Fibroblast of lung (primary cell): ENCODE measurements at regions not wholly inside any gene's neighbourhood (a gene's known extent, or its start where the extent isn't known, plus 50 kb on each side); places are given as distances from the start of the nearest gene placed in this dataset.

Source experiments
- EZH2 ChIP-seq: IDR thresholded peaks from 2 replicates; pipeline ENCODE4 v1.5.1; 2012; ENCODE audit warnings: low read length, control low read depth, mild to moderate bottlenecking; ENCODE audit errors: missing control alignments
- TF ChIP-seq, protein P1 (sequence below), 2 donors: IDR thresholded peaks in 1 of 2; conservative IDR thresholded peaks in 1 of 2; 1 replicate in 1 of 2; 2 replicates in 1 of 2; pipeline ENCODE4 v1.5.1; 2011 to 2012; ENCODE audit warnings: low read length in 2 of 2, control low read depth in 1 of 2, inconsistent platforms in 1 of 2, low read depth in 1 of 2, mild to moderate bottlenecking in 1 of 2

- TF ChIP-seq, protein P1, sequence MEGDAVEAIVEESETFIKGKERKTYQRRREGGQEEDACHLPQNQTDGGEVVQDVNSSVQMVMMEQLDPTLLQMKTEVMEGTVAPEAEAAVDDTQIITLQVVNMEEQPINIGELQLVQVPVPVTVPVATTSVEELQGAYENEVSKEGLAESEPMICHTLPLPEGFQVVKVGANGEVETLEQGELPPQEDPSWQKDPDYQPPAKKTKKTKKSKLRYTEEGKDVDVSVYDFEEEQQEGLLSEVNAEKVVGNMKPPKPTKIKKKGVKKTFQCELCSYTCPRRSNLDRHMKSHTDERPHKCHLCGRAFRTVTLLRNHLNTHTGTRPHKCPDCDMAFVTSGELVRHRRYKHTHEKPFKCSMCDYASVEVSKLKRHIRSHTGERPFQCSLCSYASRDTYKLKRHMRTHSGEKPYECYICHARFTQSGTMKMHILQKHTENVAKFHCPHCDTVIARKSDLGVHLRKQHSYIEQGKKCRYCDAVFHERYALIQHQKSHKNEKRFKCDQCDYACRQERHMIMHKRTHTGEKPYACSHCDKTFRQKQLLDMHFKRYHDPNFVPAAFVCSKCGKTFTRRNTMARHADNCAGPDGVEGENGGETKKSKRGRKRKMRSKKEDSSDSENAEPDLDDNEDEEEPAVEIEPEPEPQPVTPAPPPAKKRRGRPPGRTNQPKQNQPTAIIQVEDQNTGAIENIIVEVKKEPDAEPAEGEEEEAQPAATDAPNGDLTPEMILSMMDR (conservative IDR thresholded peaks at IDR 0.05 in 1 of 2, IDR thresholded peaks at IDR 0.05 in 1 of 2; ENCODE audit: low read depth in 1 of 2, low read length in 2 of 2) = no peak
- no peak for TF ChIP-seq EZH2
These were observed 901.6 kb upstream of the GOT2 start for GRCh38 chr16:59635674-59636073.
